ENCODE measurements at regions not wholly inside any gene's neighbourhood (a gene's known extent, or its start where the extent isn't known, plus 50 kb on each side); places are given as distances from the start of the nearest gene placed in this dataset.

DNA sequence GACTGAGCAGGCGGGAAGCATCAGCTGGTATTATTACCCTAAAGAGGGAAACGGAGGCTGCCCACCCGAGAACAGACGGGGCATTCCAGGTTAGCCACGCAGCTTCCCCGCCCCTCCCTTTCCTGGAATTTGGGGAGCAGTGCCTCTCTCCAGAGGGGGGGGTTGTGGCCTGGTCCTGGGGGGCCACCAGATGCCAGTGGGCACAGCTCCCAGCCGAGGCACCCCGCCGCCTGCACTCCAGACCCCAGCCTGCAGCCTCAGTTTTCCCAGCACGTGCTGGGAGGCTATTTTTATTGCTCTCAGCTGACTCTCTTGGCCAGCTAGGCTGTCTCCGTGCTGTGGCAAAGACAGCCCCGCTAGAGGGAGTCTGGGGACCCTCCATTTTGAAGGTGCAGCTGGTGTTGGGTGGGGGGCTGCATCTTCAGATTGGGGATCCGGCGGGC, 62.7 kb upstream of the GSE1 start:
- no peak for DNase-seq (ENCODE audit: low read depth in 1 of 2, low spot score in 1 of 2)

DNA sequence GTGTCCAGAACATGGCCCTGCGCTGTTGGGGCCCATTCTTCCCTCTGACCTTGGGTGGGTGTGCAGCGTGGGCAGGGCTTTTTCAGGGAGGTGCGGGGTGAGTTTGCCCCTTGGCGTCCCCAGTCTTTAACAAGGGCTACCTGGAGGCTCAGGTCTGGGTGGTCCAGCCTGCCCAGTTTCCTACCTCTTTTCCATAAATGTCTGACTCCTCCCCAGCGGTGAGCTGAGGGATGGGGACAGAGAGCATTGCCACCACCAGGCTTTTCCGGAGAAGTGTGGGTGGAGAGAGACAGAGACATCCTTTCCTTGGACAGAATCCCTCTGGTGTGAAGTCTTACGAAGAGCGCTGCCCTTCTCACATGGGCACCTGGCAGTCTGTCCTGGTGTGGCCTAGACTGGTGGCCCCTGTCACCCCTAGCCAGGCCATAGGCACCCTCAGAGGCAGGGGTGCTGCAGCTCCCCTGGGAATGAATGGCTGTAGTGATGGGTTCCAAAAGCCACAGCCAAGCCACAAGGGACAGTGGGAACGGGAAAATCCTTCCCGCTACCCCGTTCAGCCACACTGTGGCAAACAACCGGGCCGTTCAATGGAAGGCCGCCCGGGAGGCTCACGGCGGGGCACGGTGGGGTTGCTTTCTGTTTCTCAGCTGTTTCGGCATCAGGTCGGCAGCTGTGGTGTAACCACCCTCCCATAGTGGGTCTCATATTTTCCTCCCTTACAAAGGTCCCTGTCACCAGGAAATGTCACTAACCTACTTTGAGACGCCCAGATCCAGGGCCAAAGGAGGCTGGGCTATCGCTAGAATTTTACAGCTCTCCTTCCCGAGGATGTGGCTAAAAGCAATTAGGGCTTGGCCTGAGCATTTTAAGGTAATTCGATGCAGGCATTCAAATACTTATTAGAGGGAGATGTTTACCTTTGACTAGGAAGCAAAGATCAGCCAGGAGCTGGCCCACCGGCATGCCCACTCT, 61.9 kb upstream of the GSE1 start:
- no peak for DNase-seq (ENCODE audit: low read depth in 1 of 2, low spot score in 1 of 2)

DNA sequence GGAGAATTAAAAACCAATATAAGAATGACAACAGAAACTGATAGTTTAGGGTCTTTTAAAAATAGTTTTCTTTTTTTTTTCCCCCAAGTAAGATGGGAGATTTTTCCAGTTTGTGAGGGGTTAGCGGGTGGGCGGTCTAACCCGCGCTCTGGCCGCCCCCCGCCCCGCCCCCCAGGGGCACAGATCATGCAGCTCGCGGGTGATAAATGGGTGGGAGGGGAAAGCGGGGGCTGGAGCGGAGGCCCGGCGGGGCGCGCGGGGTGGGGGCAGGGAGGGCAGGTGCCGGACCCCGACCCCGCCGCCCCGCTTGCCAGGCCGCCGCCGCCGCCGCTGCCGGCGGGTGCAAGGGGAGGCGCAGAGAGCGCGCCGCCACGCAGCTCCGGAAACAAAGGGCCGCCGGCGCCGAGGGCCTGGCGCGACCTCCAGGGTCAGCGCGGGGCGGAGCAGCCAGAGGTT, 60.1 kb upstream of the GSE1 start:
- no peak for DNase-seq (ENCODE audit: low read depth in 1 of 2, low spot score in 1 of 2)

DNA sequence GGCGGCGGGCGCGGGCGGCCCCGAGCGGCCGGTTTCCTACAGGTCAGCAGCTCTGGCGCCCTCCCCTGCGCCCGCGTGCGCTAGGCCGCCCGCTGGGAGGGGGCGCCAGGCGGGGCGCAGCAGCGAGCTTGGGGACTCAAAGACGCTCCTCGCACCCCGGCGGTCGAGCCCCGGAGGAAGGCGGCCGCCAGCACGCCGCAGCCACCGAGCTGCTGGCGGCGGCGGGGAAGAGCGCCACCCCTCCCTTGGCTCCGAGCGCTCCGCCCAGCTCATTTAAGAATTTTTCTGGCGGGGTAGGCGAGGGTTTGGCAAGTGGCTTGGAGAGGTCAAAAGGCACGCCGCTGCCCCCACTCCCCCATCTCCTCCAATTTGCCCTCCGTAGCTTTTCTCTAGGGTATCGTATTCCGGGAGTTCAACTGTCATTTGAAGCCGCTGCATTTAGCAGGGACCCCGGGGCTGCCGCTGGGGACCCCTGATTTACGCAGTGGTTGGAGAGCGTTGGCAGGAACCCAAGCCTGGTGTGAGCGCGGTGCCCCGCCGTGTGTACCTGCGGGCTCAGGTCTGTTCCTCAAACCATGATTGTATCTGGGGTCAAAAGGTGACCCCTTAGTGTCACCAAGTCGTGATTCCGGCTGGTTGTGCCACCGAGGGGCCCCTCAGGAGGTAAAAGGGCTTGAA, 59.5 kb upstream of the GSE1 start:
- no peak for DNase-seq (ENCODE audit: low read depth in 1 of 2, low spot score in 1 of 2)

DNA sequence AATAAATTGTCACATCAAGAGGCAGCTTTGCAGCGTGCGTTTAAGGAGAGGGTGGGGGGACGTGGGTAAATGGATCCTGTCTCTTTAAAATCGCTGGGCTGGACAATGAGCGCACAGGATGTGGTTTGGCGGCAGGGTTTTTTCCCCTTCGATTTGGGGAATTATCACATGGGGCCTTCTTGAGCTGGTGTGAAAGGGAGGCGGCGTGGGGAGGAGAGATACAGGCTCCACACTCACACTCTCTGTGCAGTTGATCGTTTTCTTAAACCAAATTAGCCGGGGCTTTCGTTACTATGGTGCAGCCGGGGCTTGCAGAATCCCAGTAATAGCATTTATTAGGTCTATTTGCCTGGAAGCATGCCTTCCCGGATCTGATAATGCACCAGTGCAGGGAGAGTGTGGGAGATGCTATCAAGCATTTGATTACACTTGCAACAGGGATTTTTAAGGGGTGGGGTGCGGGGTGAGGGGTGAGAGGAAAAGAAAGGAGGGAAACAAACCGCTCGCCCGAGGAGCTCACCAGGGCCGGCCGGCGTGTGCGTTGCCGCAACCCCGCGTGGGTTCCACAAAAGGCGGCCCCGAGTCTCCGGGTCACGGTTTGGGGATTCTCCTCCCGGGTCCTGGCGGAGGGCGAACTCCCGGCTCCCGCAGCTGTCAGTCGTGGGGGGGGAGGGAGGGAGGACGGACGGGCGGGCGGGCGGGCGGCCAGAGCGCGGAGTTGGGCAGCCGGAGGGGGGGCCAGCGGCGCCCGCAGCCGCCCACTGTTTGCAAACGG, 58.8 kb upstream of the GSE1 start:
- DNase-seq (ENCODE audit: low read depth in 1 of 2, low spot score in 1 of 2), result peak; percentile 38 to 71

DNA sequence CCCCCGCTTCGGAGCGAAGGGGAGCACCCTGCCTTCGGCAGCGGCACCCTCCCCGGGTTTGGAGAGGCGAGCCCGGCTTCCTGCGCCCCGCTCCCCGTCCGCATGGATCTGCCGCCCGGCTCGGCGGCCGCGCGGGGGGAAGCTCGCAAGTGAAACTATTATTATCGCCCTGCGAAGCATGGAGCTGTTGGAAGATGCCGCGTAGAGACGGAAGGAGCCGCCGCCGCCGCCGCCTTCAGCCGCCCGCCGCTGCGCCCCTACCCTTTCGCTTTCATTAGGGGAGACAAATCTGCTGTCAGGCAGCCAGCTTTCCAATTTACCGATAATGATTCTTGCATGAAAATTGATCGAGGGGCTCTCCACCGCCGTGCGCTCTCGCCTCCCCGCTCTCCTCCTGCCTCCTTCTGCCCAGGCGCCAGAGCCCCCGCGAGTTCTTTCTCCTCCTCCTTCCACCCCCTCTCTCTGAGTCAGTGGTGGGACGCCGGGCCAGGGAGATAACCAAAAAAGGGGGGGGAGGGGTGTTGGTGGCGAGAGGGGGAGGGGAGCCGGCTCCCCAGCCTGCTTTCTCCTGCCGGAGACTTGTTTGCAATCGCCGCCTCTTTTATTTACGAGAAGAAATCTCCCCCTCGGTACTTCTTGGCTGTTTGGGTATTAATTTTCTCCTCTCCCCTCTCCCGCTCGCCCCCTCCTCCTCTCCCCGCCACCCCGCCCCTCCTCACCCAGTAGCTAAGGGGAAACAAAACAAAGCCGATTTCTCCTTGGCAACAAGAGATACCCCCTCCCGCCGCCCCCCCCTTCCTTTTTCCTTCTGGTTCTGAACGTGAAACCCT, 58.0 kb upstream of the GSE1 start:
- DNase-seq (ENCODE audit: low read depth in 1 of 2, low spot score in 1 of 2), result peak; percentile 33 to 53

DNA sequence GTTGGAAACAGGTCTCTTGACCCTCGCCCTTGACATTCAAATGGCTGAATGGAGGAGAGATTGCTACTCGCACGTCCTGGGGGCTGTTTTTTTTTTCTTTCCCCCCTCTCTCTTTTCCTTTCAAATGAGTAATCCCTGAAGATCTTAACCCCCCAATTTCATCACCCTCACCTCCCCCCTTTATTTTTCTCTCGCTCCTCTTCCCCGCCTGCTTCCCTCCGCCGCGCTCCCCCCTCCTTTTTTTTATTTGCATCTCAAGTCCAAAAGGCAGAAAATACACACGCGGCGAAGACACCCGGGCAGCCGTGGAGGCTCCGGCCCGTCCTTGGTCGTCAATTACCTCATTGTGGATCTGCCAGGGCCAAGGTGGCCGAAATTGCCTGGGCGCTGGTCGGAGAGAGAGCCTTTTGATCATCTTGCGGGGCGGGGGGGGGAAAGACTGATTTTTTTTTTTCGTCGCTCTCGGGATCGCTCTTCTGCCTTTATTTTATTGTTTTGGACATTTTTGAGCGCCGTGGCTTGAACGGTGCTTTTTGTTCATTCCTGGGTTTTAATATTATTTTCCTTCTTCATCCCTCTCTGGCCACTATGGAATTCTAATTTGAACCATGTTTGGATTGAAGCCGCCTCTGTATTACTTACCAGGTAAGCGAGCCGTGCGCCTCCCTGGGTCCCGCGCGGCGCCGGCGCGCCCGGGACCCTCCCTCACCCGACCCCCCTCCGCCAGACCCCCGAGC, 57.2 kb upstream of the GSE1 start:
- DNase-seq (ENCODE audit: low read depth in 1 of 2, low spot score in 1 of 2), result peak in 1 of 2 donors; percentile 13

DNA sequence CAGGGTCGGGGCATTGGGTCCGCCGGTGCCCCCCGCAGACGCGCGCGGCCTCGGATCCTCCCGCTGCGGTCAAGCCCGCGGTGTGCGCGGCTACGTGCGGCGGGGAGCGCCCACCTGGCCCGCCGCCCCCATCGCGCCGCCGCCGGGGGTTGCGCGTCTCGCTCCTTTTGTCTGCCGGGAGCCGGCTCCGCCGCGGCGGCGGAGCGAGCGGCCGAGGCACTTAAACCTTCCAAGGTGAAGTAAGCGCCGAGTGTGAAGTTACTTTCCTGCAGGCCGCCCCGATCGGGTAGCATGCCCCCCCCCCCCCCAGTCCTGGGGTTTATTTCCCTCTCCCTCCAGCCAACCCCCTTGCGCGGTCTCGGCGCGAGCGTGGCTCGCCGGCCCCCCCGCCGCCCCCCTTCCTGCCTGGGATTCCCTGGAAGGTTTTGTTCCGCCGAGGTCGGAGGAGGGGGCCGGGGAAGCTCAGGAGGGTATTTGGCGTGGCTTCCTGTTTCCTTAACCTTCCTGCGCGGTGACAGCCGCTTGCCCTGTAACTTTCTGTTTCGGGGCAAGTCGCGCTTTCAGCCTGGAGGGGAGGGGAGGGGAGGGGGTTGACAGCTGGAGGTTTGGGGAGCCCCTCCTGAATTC, 56.6 kb upstream of the GSE1 start:
- DNase-seq (ENCODE audit: low read depth in 1 of 2, low spot score in 1 of 2), result peak; percentile 21 to 62

DNA sequence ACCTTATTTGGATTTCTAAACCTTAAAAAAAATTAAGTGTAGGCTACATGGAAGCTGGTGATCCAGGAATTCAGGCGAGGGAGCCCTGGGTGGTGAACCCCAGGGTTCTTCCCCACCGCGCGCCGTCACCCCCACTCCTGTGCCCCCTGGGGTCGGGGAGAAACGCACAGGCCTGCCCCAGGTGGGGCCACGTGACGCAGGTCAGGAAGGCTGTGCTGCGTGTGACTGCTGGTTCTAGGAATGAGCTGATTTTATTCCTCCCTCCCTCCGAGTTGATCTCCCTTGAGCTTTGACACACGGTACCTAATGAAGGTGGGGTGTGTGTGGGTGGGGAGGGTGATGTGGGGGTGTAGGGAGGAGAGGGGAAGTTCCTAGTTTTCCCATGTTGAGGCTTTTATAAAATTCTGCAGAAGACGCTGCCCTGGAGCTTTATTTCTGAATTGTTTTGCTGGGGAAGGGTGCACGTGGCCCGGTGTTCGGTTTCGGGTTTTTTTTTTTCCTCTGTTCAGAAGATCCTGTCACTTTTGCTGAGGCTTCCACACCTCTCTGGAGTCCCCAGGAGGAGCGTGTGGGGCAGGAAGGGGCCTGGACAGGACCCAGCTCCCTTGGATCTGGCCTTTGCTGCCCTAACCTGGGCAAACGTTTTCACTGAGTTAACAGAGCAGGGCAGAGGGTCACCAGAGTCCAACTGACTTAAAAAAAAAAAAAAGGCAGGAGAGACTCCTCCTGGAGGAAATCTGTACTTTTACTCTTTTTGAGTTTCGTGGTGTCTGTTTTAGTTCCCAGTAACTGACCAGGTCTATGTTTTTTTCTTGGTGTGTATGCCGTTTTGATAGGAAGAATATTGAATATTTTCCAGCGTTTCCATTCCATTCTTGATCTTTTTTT, 55.8 kb upstream of the GSE1 start:
- DNase-seq (ENCODE audit: low read depth in 1 of 2, low spot score in 1 of 2), result peak; percentile 20 to 22

DNA sequence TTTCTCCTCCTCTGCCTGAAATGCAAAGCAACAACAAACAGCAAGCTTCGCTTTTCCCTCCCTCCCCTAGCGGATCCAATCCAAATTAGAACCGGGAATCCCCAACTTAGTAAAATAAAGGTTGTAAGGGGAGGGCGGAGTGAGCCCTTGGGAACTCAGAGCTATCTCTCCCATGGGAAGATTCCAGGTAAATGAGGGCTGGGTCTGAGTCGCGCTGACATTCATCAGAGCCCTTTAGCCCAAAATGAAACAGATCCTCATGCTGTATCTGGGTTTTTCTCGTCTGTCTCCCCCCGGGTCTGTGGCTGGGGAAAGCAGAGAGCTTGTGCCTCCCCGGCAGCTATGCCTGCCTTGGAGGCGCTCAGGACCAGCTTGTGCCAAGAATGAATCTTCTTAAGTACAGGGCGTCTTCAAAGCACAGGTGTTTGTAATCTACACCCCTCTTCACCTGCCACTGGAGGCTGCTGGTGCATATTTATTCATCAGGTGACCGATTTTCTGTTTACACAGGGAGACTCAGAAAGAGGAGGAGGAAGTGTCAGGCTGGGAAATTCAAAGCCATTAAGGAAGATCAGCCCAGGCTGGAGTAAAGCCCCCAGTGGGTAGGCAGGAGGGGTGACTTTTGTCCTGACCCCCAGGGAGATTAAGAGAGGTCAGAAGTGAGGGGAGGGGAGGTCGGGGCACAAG, 55.0 kb upstream of the GSE1 start:
- no peak for DNase-seq (ENCODE audit: low read depth in 1 of 2, low spot score in 1 of 2)

DNA sequence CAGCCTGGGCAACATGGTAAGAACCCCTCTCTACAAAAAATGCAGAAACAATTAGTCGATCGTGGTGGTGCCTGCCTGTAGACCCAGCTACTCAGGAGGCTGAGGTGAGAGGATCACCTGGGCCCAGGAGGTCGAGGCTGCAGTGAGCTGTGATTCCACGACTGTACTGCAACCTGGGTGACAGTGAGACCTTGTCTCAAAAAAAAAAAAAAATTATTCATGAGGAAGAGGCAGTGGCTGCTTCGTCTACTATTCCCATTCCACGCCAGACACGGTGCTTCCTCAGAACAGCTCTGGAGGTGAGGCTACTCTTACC, 52.2 kb upstream of the GSE1 start:
- no peak for DNase-seq (ENCODE audit: low read depth in 1 of 2, low spot score in 1 of 2)

DNA sequence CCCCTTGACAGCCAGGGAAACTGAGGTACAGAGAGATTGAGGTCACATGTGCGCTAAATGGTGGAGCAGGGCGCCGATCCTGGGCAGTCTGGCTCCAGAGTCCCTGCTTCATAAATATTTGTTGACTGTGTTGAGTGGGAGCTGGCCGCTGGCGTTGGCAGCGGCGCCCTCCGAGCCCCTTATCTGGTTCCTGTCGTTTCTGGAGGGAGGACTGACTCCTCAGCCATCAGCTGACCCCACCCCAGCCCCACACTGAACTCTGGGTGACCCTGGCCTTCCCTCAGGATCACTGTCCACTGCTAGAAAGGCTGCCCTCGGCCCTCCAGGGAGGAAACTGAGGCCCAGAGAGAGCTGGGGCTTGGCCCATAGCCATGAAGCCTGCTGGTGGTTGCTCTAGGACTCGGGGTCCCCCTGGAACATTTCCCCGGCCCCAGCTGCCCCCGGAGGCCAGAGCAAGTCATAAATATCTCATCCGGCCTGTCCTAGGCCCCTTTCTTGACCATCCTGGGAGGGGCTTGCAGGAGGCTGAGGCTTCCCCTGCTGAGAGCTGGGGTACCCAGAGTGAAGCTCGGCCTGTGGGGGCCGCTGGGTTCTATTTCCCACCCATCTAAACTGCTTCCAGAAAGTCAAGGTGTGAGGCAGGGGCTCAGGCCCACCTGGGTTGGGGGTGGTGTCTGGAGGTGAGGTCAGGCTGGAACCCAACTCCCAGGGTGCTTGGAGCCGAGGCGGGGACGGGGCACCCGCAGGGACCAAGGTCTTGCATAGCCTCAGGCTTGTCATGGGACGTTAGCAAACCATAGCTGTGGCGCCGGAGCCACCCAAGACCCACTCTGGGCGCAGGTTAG, 51.7 kb upstream of the GSE1 start:
- DNase-seq (ENCODE audit: low read depth in 1 of 2, low spot score in 1 of 2), result no peak

DNA sequence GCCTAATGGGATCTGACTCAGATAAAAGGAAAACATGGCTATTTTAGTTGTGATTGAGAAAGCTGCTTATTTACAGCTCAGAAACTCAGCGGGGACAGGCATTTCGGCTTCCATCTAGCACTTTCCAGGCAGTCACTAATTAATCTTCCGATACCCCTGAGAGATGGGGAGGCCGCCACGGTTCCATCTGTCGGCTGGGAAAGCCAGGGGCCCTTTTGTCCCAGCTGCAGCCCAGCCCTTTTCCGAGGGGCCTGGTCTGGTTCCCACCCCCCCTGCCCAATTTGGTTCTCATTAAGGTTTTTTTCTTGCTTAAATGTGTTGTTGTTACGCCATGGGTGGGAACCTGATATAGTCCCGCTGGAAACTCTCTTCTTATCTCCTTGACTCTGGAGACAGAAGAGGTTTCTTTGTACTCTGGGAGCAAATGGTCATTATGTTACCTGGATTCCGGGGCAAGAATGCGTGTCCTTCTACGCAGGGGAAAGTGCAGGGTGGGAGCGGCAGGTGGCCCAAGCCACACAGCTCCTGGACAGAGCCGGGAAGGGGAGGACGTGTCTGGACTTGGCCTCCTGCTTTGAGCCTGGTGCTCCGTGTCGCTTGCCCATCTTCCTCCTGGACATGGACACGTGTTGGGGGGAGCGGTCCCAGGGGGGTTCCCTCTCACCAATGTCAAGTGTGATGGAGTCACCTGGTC, 50.9 kb upstream of the GSE1 start:
- DNase-seq (ENCODE audit: low read depth in 1 of 2, low spot score in 1 of 2), result no peak

DNA sequence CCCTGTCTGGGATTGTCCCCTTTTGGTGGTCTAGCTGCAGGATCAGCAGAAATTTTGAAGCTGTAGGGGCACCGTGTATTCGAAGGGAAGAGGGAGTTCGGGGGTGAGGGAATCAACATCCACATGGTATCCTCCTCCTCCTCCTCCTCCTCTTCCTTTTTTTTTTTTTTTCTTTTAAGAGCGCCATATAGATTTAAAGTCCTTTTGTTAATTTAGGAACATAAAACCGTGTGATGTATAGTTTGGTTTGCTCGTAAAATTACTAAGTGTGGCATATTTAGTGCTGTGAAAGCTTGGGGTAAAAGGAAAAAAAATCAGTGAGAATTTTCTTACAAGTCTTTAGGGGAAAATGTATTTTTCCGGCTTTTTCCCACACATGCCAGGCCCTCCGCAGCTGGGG, 50.1 kb upstream of the GSE1 start:
- DNase-seq (ENCODE audit: low read depth in 1 of 2, low spot score in 1 of 2), result no peak
